ENCODE measurements at regions not wholly inside any gene's neighbourhood (a gene's known extent, or its start where the extent isn't known, plus 50 kb on each side); places are given as distances from the start of the nearest gene placed in this dataset.

DNA sequence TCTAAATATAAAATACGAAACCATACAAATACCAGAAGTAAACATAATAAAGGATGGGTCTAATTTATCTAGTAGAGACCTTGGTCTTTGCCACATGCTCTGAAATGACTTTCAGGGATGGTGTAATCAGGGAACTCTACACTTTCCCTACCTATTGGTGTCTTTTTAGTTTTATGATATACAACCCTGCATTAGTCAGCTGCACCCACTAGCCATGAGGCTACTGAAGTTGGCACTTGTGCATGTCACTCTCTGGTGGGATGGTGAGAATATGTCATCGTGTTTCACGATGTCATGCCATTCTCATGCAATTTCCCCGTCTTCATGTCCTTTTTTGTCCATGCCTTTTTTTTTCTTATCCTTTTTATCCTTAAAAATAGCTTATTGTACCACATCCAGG is 234.9 kb upstream of the ACTBL2 start:
- TF ChIP-seq, protein P1, sequence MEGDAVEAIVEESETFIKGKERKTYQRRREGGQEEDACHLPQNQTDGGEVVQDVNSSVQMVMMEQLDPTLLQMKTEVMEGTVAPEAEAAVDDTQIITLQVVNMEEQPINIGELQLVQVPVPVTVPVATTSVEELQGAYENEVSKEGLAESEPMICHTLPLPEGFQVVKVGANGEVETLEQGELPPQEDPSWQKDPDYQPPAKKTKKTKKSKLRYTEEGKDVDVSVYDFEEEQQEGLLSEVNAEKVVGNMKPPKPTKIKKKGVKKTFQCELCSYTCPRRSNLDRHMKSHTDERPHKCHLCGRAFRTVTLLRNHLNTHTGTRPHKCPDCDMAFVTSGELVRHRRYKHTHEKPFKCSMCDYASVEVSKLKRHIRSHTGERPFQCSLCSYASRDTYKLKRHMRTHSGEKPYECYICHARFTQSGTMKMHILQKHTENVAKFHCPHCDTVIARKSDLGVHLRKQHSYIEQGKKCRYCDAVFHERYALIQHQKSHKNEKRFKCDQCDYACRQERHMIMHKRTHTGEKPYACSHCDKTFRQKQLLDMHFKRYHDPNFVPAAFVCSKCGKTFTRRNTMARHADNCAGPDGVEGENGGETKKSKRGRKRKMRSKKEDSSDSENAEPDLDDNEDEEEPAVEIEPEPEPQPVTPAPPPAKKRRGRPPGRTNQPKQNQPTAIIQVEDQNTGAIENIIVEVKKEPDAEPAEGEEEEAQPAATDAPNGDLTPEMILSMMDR (IDR thresholded peaks at IDR 0.05; ENCODE audit: poor library complexity) = no peak
- no peak for TF ChIP-seq EZH2 (IDR thresholded peaks at IDR 0.05; ENCODE audit: borderline replicate concordance)
- no peak for TF ChIP-seq EZH2phosphoT487 (IDR thresholded peaks at IDR 0.05; ENCODE audit: low read depth, severe bottlenecking, unreplicated experiment)

Measured in hepatocyte (in vitro differentiated cells).